Right forelimb (tissue), 1 donor: ENCODE measurements at regions not wholly inside any gene's neighbourhood (a gene's known extent, or its start where the extent isn't known, plus 50 kb on each side); places are given as distances from the start of the nearest gene placed in this dataset.

Experiments used
- DNase-seq: peaks from one replicate; pipeline ENCODE4 v3.0.0-alpha.2; 2018

GRCh38 chr6:167643223-167643622 is 183.5 kb upstream of the AFDN start:
- no peak for DNase-seq

GRCh38 chr6:167643716-167644115 is 183.0 kb upstream of the AFDN start:
- no peak for DNase-seq

- DNase-seq = peak; percentile 62
Observed at GRCh38 chr6:167644412-167645132, 182.1 kb upstream of the AFDN start.

- DNase-seq = no peak
Observed at GRCh38 chr6:167645368-167645767, 181.3 kb upstream of the AFDN start.

GRCh38 chr6:167647306-167647705 is 179.4 kb upstream of the AFDN start:
- DNase-seq = no peak

GRCh38 chr6:167647737-167648470 is 178.8 kb upstream of the AFDN start:
- DNase-seq = no peak

GRCh38 chr6:167648501-167649278 is 178.0 kb upstream of the AFDN start:
- DNase-seq = no peak

GRCh38 chr6:167649476-167649875 is 177.2 kb upstream of the AFDN start:
- no peak for DNase-seq

- no peak for DNase-seq
Observed at GRCh38 chr6:167650730-167651317, 175.9 kb upstream of the AFDN start.

- DNase-seq = no peak
Observed at GRCh38 chr6:167651318-167652041, 175.2 kb upstream of the AFDN start.

- no peak for DNase-seq
Observed at GRCh38 chr6:167652042-167652700, 174.5 kb upstream of the AFDN start.

GRCh38 chr6:167652701-167653095 is 174.0 kb upstream of the AFDN start:
- no peak for DNase-seq

- DNase-seq = no peak
Observed at GRCh38 chr6:167653561-167653960, 173.2 kb upstream of the AFDN start.

- DNase-seq = no peak
Observed at GRCh38 chr6:167654389-167654788, 172.3 kb upstream of the AFDN start.

GRCh38 chr6:167655174-167655821 is 171.4 kb upstream of the AFDN start:
- DNase-seq = no peak

- no peak for DNase-seq
Observed at GRCh38 chr6:167658106-167658505, 168.6 kb upstream of the AFDN start.

- no peak for DNase-seq
Observed at GRCh38 chr6:167659046-167659445, 167.7 kb upstream of the AFDN start.

GRCh38 chr6:167660424-167660823 is 166.3 kb upstream of the AFDN start:
- DNase-seq = no peak

- no peak for DNase-seq
Observed at GRCh38 chr6:167660944-167661551, 165.7 kb upstream of the AFDN start.

GRCh38 chr6:167661552-167662044 is 165.1 kb upstream of the AFDN start:
- peak; percentile 62 for DNase-seq
